NOMO-1 treated with DMSO at 0.1 percent for 48 hours (cell line): ENCODE measurements at regions not wholly inside any gene's neighbourhood (a gene's known extent, or its start where the extent isn't known, plus 50 kb on each side); places are given as distances from the start of the nearest gene placed in this dataset.
"Not testable (repeated sequence)": the region's sequence is repeated elsewhere in the genome, so short reads cannot be mapped to it uniquely, and the experiment has no call there.

Experiments used
- DNase-seq: peaks from one replicate; lab custom pipeline; 2025; ENCODE audit not compliant: unreplicated experiment; lab: John Stamatoyannopoulos, UW

DNA sequence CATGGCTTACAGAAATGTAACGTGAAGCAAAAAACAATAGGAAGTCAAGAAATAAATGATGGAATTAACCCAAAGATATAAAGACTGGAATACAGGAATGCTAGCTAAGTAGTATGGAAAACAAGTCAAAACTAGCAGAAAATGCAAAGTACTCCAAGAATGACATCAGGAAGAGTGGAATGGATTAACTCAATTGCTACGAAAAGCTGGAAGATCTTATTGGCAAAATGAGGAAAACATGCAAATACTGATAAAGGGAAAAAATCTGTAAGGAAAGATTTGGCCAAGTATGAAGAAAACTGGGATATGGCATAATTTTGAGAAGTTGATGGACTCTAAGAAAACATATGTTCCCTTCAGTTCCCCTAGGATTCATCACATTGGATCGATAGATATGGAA is 324.5 kb upstream of the ZNF608 start:
- no peak for DNase-seq

- DNase-seq = no peak
These were observed 326.7 kb upstream of the ZNF608 start for GRCh38 chr5:125073090-125073489.

DNA sequence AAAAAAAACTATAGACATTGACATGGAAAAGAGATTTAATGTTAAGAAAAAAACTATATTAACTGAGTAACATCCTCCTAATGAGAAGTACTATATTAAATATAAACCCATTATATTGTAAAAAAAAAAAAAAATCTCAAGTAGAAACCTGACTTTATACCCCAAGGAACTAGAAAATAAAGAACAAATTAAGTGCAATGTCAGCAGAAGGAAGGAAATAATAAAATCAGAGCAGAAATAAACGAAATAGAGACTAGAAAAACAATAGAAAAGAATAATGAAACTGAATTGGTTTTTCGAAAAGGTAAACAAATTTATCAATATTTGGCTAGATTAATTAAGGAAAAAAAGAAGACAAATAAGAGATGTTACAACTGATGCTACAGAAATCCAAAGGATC is 329.1 kb upstream of the ZNF608 start:
- DNase-seq = no peak

DNA sequence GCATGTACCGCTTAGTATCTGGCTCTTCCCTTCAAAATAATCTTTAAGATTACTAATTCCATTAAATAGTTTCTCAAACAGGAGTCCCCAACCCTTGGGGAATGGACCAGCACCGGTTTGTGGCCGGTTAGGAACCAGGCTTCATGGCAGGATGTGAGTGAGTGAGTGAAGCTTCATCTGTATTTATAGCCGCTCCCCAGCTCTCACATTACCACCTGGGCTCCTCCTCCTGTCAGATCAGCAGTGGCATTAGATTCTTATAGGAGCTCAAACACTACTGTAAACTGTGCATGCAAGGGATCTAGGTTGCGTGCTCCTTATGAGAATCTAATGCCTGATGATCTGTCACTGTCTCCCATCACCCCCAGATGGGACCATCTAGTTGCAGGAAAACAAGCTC is 332.6 kb upstream of the ZNF608 start:
- DNase-seq = not testable (repeated sequence)

DNA sequence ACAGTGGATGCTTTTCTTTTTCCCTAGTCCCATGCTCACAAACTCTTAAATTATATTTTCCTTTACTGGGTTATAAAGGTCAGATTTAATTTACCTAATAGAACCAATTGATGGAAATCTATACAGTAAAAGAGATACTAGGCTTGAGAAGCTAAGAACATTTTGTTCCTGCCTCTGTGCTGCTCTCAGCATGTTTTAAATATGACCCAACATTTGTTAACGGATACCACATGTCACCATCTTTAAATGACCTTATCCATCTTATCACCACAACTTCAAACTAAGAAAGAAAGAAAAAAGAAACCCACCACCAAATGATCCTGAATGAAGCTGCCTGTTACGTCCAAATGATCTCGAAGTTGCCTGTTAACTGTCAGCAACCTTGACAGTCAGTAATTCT is 334.7 kb upstream of the ZNF608 start:
- DNase-seq = no peak

- DNase-seq = no peak
These were observed 337.5 kb upstream of the ZNF608 start for GRCh38 chr5:125083981-125084380.

- no peak for DNase-seq
These were observed 339.5 kb upstream of the ZNF608 start for GRCh38 chr5:125085797-125086505.

DNA sequence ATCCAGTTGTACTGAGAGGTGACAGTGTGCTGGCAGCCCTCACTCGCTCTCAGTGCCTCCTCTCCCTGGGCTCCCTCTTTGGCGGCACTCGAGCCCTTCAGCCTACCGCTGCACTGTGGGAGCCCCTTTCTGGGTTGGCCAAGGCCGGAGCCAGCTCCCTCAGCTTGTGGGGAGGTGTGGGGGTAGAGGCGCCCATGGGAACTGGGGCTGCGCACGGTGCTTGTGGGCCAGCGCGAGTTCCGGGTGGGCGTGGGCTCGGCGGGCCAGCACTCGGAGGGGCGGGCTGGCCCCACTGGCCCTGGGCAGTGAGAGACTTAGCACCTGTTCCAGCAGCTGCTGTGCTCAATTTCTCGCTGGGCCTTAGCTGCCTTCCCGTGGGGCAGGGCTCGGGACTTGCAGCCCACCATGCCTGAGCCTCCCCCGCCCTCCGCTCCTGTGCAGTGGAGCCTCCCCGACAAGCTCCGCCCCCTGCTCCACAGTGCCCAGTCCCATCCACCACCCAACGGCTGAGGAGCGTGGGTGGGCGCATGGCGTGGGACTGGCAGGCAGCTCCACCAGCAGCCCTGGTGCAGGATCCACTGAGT is 342.2 kb upstream of the ZNF608 start:
- no peak for DNase-seq

GRCh38 chr5:125092138-125092537 is 345.7 kb upstream of the ZNF608 start:
- not testable (repeated sequence) for DNase-seq

DNA sequence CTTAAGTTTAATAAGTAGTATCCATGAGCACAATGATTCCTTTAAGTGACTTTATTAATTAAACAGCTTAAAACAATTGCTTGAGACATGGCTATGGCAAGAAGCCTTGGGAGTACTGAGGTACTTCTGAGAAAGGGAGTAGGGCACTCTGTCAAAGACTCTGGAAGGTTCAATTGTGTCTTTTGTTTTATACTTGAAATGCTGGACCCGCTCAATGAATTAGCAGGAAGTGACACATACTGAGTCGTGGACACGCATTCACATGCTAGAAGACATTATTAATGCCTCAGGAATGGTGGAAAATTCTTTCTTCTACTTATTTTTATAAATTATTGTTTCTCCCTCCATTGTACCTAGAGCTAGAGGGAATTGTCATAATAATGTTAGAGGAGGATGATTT is 347.3 kb upstream of the ZNF608 start:
- DNase-seq = no peak

DNA sequence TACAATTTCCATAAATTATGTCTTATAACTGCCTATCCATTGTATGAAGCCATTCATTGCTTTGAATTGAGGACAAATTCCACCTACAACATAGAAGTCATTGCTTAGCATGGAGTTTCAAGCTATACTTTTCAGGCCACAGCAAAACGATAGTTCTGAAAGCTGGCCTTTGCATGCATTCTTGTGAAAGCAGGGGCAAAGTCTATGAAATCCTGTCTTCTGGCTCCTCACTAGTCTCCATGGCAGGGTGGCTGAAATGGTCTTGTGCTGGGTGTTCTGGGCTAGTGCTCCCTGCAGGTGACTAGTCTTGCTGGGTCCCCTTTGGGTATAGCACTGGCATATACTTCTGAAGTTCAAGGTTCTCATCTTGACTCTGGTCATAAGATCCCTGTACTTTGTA is 353.9 kb upstream of the ZNF608 start:
- no peak for DNase-seq

GRCh38 chr5:125100951-125101350 is 354.5 kb upstream of the ZNF608 start:
- no peak for DNase-seq

DNA sequence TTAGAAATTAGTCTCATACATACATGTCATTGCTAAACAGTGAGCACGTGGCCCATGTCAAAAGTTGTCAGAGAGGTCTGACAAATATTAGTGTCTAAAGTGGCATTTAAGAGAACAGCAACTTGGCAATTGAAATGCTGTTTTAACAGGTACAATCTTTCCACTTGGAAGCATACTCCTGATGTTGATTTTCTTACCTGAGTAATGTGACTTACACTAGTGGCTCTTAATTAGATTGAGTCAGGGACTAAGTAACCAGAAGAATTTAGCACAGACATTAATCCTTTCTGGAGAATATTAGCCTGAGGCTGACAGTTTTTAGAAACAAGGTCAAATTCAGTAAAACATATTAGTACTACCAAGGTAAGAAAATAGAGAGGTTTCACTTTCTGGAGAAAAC is 357.0 kb upstream of the ZNF608 start:
- no peak for DNase-seq

GRCh38 chr5:125106271-125106670 is 359.8 kb upstream of the ZNF608 start:
- no peak for DNase-seq

GRCh38 chr5:125106881-125107280 is 360.4 kb upstream of the ZNF608 start:
- DNase-seq = no peak

GRCh38 chr5:125109293-125109692 is 362.9 kb upstream of the ZNF608 start:
- no peak for DNase-seq

DNA sequence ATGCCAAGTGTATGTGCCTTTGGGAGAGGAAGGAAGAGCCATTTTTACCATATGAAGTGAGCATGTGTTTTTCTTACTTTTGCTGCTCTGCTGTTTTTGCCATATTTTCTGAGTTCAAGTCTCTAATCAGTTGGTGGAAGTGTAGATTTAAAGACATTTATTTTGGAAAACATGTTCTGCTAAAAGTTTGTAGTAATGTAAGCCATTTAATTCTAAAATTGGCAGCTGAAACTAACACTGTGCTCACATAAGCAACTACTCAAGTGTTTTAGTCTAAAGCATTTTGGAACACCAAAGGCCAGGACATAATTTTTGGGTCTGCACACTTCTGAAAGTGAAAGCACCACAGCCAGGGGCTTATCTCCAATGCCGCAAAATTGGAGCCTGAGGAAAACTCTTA is 363.4 kb upstream of the ZNF608 start:
- no peak for DNase-seq

- DNase-seq = no peak
These were observed 365.8 kb upstream of the ZNF608 start for GRCh38 chr5:125112196-125112595.

DNA sequence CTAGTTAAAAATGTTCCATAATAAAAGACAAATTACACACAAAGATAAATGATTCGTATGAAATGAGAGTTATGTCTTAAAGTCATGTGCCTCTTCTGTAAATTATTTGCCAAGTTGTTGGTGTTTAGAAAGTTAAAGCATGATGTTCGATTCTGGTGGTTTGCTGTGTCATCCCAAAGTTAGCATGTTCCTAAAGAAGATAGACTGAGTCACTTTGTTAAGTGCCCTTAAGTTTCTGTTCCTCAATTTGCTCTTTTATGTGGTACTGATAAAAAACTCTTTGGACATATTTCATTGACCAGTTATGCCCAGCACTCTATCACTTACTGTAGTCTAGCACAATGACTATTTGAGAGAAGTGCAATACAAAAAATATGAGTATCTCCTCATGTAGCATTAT is 366.9 kb upstream of the ZNF608 start:
- DNase-seq = peak; percentile 91

DNA sequence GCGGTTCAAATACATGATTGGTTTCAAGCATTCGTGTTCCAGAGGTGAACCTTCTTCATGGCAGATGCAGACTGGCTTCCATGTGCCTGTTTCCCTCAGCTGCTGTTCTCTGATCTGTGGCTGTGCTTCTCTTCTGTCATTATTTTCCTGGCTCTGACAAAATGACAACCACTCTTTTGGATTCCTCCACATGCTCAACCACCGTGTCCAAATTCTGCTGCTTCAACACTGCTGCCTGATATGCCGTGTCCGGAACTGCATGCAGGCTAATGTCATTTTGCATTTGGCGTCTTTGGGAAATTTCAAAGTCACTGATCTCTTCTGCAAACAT is 368.7 kb upstream of the ZNF608 start:
- no peak for DNase-seq

DNA sequence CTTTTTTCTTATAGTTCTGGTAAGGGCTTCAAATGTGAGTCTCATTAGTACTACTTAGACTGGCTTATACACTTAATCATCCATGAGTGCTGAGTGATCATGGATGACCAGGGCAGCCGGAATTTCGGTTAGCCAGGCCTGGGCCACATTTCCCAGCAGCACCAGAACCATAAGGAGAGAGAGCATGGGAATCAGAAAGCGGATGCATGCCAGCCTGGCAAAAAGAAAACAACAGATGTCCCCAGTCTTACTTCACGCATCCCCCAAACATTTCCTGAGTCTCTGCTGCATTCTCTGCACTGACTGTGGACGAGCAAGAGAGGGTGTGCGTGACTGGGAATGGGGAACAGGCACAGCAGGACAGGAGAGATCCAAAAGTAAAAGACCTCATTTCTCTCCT is 371.1 kb upstream of the ZNF608 start:
- no peak for DNase-seq

- DNase-seq = no peak
These were observed 373.6 kb upstream of the ZNF608 start for GRCh38 chr5:125120012-125120411.
